Stimulated activated naive B cell treated with anti-CD40 and anti-IgM and Interleukin-4, amounts not matched to agents 10 μg/mL and 1 μg/mL and 100 μg/mL, for 72 hours (primary cell): ENCODE measurements at regions not wholly inside any gene's neighbourhood (a gene's known extent, or its start where the extent isn't known, plus 50 kb on each side); places are given as distances from the start of the nearest gene placed in this dataset.
"Not testable (repeated sequence)": the region's sequence is repeated elsewhere in the genome, so short reads cannot be mapped to it uniquely, and the experiment has no call there.

Source experiments
- ATAC-seq, 2 donors: fragments of 150-1000 bp; cut with Tn5 transposase; replicated peaks; 2 replicates each; pipeline ENCODE4 v1.10.0; 2021; ENCODE audit warnings: moderate library complexity in 1 of 2
- DNase-seq: peaks from one replicate; pipeline ENCODE4 v3.0.0; 2021
- H3K27ac Mint-ChIP-seq: one replicate; pipeline ENCODE4 v1.8.0; 2022; ENCODE audit warnings: mild to moderate bottlenecking, mixed read lengths
- H3K27me3 Mint-ChIP-seq, 2 donors: one replicate each; pipeline ENCODE4 v1.8.0; 2022; ENCODE audit warnings: mixed read lengths in 2 of 2
- H3K36me3 Mint-ChIP-seq, 2 donors: one replicate each; pipeline ENCODE4 v1.8.0; 2022; ENCODE audit warnings: mixed read lengths in 2 of 2, mild to moderate bottlenecking in 1 of 2
- H3K4me1 Mint-ChIP-seq, 2 donors: one replicate each; pipeline ENCODE4 v1.8.0; 2022; ENCODE audit warnings: mixed read lengths in 2 of 2, mild to moderate bottlenecking in 1 of 2
- H3K4me3 Mint-ChIP-seq, 2 donors: one replicate each; pipeline ENCODE4 v1.8.0; 2022; ENCODE audit warnings: mild to moderate bottlenecking in 2 of 2, mixed read lengths in 2 of 2, moderate library complexity in 1 of 2
- H3K9me3 Mint-ChIP-seq, 2 donors: one replicate each; pipeline ENCODE4 v1.8.0; 2022; ENCODE audit warnings: mixed read lengths in 2 of 2, mild to moderate bottlenecking in 1 of 2

- Mint-ChIP-seq H3K27ac (no peak overlapping the region), H3K4me1 (no peaks in the 10 kb centered on the region), H3K36me3 (no peaks in the 10 kb centered on the region), H3K4me3 (no peak overlapping the region), H3K9me3 (peaks cover 3 to 4% of the 10 kb centered on the region in 2 donors), H3K27me3 (no peaks in the 10 kb centered on the region)
- DNase-seq (no peak), ATAC-seq (no peak)
Measured at GRCh38 chr13:54744747-54745146, 1716.1 kb downstream of the OLFM4 start.

- H3K36me3 Mint-ChIP-seq, result no peaks in the 10 kb centered on the region
- no peaks in the 10 kb centered on the region for H3K4me1 Mint-ChIP-seq
- no peak overlapping the region for H3K4me3 Mint-ChIP-seq
- ATAC-seq (no peak), DNase-seq (no peak)
- H3K9me3 Mint-ChIP-seq, result peaks cover 0 to 5% of the 10 kb centered on the region in 2 donors
- H3K27me3 Mint-ChIP-seq, result no peaks in the 10 kb centered on the region
- no peak overlapping the region for H3K27ac Mint-ChIP-seq
Measured at GRCh38 chr13:54750521-54750920, 1721.9 kb downstream of the OLFM4 start.

GRCh38 chr13:54758795-54759194, 1730.2 kb downstream of the OLFM4 start:
- no peaks in the 10 kb centered on the region for H3K36me3 Mint-ChIP-seq
- ATAC-seq, result no peak
- no peak overlapping the region for H3K4me3 Mint-ChIP-seq
- no peaks in the 10 kb centered on the region for H3K4me1 Mint-ChIP-seq
- H3K9me3 Mint-ChIP-seq, result peaks cover 2 to 8% of the 10 kb centered on the region in 2 donors
- DNase-seq, result no peak
- H3K27ac Mint-ChIP-seq, result no peak overlapping the region
- no peaks in the 10 kb centered on the region for H3K27me3 Mint-ChIP-seq

- Mint-ChIP-seq H3K9me3 (peaks cover 1 to 17% of the 10 kb centered on the region in 2 donors), H3K4me3 (no peak overlapping the region), H3K36me3 (no peaks in the 10 kb centered on the region), H3K27ac (no peak overlapping the region), H3K27me3 (no peaks in the 10 kb centered on the region), H3K4me1 (no peaks in the 10 kb centered on the region)
- no peak for ATAC-seq
- DNase-seq, result no peak
Measured at GRCh38 chr13:54768214-54768613, 1739.6 kb downstream of the OLFM4 start.

GRCh38 chr13:54775501-54776191, 1747.0 kb downstream of the OLFM4 start:
- ATAC-seq, result no peak

GRCh38 chr13:54787754-54788153, 1759.1 kb downstream of the OLFM4 start:
- no peaks in the 10 kb centered on the region for H3K27me3 Mint-ChIP-seq

More at GRCh38 chr13:54775501-54776191, 1747.0 kb downstream of the OLFM4 start:
- DNase-seq, result no peak
- no peaks in the 10 kb centered on the region for H3K36me3 Mint-ChIP-seq
- no peak overlapping the region for H3K4me3 Mint-ChIP-seq
- H3K27ac Mint-ChIP-seq, result no peak overlapping the region
- peaks cover 7 to 9% of the 10 kb centered on the region in 2 donors for H3K9me3 Mint-ChIP-seq
- H3K27me3 Mint-ChIP-seq, result no peaks in the 10 kb centered on the region
- H3K4me1 Mint-ChIP-seq, result no peaks in the 10 kb centered on the region

GRCh38 chr13:54799621-54800226, 1771.1 kb downstream of the OLFM4 start:
- Mint-ChIP-seq H3K4me1 (no peaks in the 10 kb centered on the region), H3K27ac (no peak overlapping the region), H3K36me3 (no peaks in the 10 kb centered on the region), H3K27me3 (no peaks in the 10 kb centered on the region), H3K4me3 (no peak overlapping the region), H3K9me3 (peaks cover 3 to 6% of the 10 kb centered on the region in 2 donors)
- DNase-seq, result no peak
- ATAC-seq, result no peak

More at GRCh38 chr13:54787754-54788153, 1759.1 kb downstream of the OLFM4 start:
- Mint-ChIP-seq H3K27ac (no peak overlapping the region), H3K9me3 (peaks cover 4 to 5% of the 10 kb centered on the region in 2 donors), H3K4me3 (no peak overlapping the region), H3K4me1 (no peaks in the 10 kb centered on the region), H3K36me3 (no peaks in the 10 kb centered on the region)
- ATAC-seq (no peak), DNase-seq (no peak)

- H3K27ac Mint-ChIP-seq, result no peak overlapping the region
- no peaks in the 10 kb centered on the region for H3K4me1 Mint-ChIP-seq
Measured at GRCh38 chr13:54802226-54802625, 1773.6 kb downstream of the OLFM4 start.

GRCh38 chr13:54805743-54806142, 1777.1 kb downstream of the OLFM4 start:
- Mint-ChIP-seq H3K27ac (no peak overlapping the region), H3K36me3 (no peaks in the 10 kb centered on the region), H3K4me3 (no peak overlapping the region), H3K27me3 (no peaks in the 10 kb centered on the region), H3K9me3 (peaks cover 3 to 4% of the 10 kb centered on the region in 2 donors), H3K4me1 (no peaks in the 10 kb centered on the region)
- no peak for DNase-seq
- ATAC-seq, result no peak

More at GRCh38 chr13:54802226-54802625, 1773.6 kb downstream of the OLFM4 start:
- ATAC-seq, result no peak
- no peaks in the 10 kb centered on the region for H3K27me3 Mint-ChIP-seq
- H3K36me3 Mint-ChIP-seq, result no peaks in the 10 kb centered on the region
- H3K4me3 Mint-ChIP-seq, result no peak overlapping the region
- peaks cover 5 to 10% of the 10 kb centered on the region in 2 donors for H3K9me3 Mint-ChIP-seq
- DNase-seq, result no peak

- ATAC-seq, DNase-seq, H3K4me1 Mint-ChIP-seq, H3K27ac Mint-ChIP-seq, H3K27me3 Mint-ChIP-seq, H3K36me3 Mint-ChIP-seq, H3K4me3 Mint-ChIP-seq: not testable (repeated sequence)
- H3K9me3 Mint-ChIP-seq, result peaks cover 7 to 19% of the 10 kb centered on the region in 2 donors
Measured at GRCh38 chr13:54821938-54822470, 1793.4 kb downstream of the OLFM4 start.

- H3K4me1 Mint-ChIP-seq, ATAC-seq, H3K27ac Mint-ChIP-seq, H3K27me3 Mint-ChIP-seq, H3K4me3 Mint-ChIP-seq, DNase-seq, H3K36me3 Mint-ChIP-seq: not testable (repeated sequence)
- peaks cover 8 to 12% of the 10 kb centered on the region in 2 donors for H3K9me3 Mint-ChIP-seq
Measured at GRCh38 chr13:54829391-54830068, 1800.9 kb downstream of the OLFM4 start.

- Mint-ChIP-seq H3K9me3 (peaks cover 1 to 7% of the 10 kb centered on the region in 2 donors), H3K27me3 (no peaks in the 10 kb centered on the region), H3K36me3 (no peaks in the 10 kb centered on the region), H3K4me1 (no peaks in the 10 kb centered on the region), H3K4me3 (no peak overlapping the region), H3K27ac (no peak overlapping the region)
- DNase-seq, result no peak
- no peak for ATAC-seq
Measured at GRCh38 chr13:54836273-54836672, 1807.7 kb downstream of the OLFM4 start.

GRCh38 chr13:54841682-54842081, 1813.1 kb downstream of the OLFM4 start:
- DNase-seq (no peak), ATAC-seq (no peak)
- no peak overlapping the region for H3K4me3 Mint-ChIP-seq
- no peaks in the 10 kb centered on the region for H3K36me3 Mint-ChIP-seq
- no peak overlapping the region for H3K27ac Mint-ChIP-seq
- H3K27me3 Mint-ChIP-seq, result no peaks in the 10 kb centered on the region
- H3K9me3 Mint-ChIP-seq, result no peaks in the 10 kb centered on the region
- no peaks in the 10 kb centered on the region for H3K4me1 Mint-ChIP-seq

GRCh38 chr13:54845351-54845965, 1816.8 kb downstream of the OLFM4 start:
- no peaks in the 10 kb centered on the region for H3K4me1 Mint-ChIP-seq
- no peak overlapping the region for H3K4me3 Mint-ChIP-seq
- no peaks in the 10 kb centered on the region for H3K27me3 Mint-ChIP-seq
- DNase-seq (no peak), ATAC-seq (no peak)
- no peak overlapping the region for H3K27ac Mint-ChIP-seq
- H3K36me3 Mint-ChIP-seq, result no peaks in the 10 kb centered on the region
- H3K9me3 Mint-ChIP-seq, result no peaks in the 10 kb centered on the region
